AG09309 (cell line): ENCODE measurements at regions not wholly inside any gene's neighbourhood (a gene's known extent, or its start where the extent isn't known, plus 50 kb on each side); places are given as distances from the start of the nearest gene placed in this dataset.

Experiments used
- DNase-seq: peaks from one replicate; pipeline ENCODE4 v3.0.0-alpha.2; 2010; ENCODE audit warnings: low read depth
- H3K4me3 ChIP-seq: 2 replicates; pipeline ENCODE4 v1.5.1; 2011; ENCODE audit warnings: mild to moderate bottlenecking, low read depth, low read length, moderate library complexity; ENCODE audit not compliant: control insufficient read depth
- TF ChIP-seq, protein P1 (sequence below): IDR thresholded peaks from 2 replicates; pipeline ENCODE4 v1.5.1; 2011; ENCODE audit warnings: mild to moderate bottlenecking, low read depth, low read length, inconsistent platforms; ENCODE audit not compliant: insufficient read depth, control insufficient read depth; ENCODE audit errors: missing control alignments

DNA sequence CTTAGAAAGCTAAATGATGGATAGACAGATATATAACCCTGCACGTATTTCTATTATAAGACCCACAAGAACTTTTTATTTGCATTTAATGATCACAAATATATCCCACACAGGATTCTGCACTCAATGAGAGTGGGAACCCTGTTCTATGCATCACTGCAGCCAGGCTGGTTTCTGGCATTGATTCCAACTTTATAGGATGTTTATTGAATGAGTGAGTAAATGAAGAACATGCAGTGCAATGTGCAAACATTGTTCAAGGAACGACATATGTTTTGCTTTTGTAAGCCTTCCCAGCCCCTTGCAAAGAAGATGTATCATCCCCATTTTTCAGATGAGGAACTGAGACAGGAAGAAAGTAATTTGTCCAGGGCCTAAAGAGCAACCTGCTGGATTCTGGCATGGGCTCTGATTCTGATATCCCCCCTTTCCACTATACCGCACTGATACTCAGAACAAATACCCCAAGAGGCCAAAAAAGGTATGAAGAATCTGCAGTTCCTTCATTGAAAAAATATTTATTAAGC is 246.3 kb downstream of the LACC1 start:
- TF ChIP-seq, protein P1, sequence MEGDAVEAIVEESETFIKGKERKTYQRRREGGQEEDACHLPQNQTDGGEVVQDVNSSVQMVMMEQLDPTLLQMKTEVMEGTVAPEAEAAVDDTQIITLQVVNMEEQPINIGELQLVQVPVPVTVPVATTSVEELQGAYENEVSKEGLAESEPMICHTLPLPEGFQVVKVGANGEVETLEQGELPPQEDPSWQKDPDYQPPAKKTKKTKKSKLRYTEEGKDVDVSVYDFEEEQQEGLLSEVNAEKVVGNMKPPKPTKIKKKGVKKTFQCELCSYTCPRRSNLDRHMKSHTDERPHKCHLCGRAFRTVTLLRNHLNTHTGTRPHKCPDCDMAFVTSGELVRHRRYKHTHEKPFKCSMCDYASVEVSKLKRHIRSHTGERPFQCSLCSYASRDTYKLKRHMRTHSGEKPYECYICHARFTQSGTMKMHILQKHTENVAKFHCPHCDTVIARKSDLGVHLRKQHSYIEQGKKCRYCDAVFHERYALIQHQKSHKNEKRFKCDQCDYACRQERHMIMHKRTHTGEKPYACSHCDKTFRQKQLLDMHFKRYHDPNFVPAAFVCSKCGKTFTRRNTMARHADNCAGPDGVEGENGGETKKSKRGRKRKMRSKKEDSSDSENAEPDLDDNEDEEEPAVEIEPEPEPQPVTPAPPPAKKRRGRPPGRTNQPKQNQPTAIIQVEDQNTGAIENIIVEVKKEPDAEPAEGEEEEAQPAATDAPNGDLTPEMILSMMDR: no peak
- no peak for DNase-seq
- H3K4me3 ChIP-seq: no peak overlapping the region

DNA sequence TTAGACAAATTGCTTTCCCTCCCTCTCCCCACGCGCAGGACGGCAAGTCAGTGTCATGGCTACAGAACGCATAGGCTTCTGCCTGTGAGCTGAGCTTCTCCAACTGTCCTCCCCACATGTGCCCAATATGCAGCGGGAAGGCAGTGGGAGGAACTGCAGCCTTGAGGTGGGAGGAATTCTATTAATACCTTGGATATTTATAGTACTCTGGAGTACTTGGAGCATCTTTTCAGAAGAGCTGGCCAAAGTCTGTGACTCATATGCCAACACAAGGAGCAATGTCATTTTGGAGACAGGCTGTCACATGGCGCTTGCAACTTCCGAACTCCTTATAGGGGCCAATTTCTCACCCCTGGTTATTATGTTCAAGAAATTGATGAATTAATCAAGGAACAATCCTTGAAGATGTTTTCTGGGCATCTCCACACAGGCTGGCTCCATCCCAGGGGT is 245.0 kb upstream of the SERP2 start:
- TF ChIP-seq, protein P1: no peak
- no peak overlapping the region for H3K4me3 ChIP-seq
- no peak for DNase-seq

DNA sequence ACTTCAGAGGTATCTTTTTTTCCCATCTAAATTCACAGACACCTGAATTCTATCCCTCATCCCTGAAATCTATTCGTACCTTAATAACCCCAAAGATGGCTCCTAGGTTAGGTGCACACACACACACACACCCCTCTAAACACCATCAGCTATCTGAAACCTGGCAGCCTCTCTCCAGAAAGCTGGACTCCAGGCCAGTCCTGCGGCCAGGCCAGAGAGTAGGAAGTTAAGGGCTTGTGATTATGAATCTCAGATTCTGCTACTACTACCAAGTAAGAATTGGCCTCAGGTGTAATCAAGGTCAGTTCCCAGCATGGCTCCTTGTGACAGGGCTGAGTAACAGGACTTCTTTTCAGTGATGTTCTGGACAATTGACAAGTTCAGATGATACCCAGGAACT is 244.2 kb upstream of the SERP2 start:
- DNase-seq: no peak
- TF ChIP-seq, protein P1: no peak
- no peak overlapping the region for H3K4me3 ChIP-seq

DNA sequence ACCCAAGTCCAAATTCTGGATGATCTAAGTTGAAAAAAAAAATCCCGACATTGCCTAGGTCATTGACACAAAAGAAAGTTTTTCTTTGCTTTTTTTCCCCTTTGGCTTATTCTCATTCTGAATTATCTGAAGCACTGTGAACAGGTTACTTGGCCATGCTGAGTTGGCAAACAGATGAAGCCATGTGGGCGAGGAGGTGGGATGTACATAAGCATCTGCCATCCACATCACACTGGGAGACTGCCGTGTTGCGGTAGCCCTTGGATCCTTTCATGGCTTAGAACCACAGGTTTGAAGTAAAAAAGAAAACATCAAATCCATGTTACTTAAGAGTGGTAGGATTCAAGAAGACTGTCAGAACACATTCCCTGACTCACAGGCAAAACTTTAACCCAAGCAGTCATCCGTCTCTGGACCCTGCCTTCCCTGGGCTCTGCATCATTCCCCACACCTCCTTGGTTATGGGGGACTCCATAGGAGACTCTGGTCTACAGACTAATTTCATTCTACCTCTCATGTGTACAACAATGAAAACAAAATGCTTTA is 242.5 kb upstream of the SERP2 start:
- no peak overlapping the region for H3K4me3 ChIP-seq
- TF ChIP-seq, protein P1: no peak
- DNase-seq: no peak

DNA sequence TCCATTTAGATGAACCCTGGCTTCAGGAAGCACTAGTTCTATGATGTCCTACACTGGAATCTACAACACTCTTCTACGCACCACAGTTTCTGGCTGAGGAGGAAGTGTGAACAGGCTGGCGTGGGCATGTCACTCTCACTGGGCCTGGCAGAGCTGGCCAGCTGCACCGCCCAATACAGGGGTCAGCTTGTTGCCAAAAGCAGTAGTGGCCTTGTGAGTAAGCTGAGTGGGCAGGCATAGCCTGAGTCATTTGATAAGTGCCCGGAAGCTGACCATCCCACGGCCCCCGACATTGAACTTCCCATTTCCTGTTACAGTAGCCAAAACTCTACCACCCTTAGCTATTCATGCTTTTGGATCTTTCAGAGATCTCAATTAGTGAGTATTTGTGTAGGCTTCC is 240.9 kb upstream of the SERP2 start:
- H3K4me3 ChIP-seq: no peak overlapping the region
- no peak for DNase-seq
- TF ChIP-seq, protein P1: no peak

DNA sequence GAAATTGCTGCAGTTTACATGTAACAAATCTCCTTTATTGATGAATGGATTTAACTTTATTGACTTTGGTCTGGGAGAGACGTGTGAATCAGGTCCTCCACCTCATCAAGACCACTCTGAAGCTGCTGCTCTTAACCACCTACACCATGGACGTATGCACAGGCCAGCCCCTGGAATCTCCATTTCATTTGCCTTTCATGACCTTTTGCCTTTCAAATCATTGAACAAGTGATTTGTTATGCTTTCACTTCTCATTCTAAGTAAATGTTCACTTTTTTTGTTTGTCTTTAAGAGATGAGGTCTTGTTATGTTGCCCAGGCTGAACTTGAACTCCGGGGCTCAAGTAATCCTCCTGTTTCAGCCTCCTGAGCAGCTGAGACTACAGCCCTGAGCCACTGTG is 240.0 kb upstream of the SERP2 start:
- DNase-seq: no peak
- TF ChIP-seq, protein P1: no peak
- no peak overlapping the region for H3K4me3 ChIP-seq

DNA sequence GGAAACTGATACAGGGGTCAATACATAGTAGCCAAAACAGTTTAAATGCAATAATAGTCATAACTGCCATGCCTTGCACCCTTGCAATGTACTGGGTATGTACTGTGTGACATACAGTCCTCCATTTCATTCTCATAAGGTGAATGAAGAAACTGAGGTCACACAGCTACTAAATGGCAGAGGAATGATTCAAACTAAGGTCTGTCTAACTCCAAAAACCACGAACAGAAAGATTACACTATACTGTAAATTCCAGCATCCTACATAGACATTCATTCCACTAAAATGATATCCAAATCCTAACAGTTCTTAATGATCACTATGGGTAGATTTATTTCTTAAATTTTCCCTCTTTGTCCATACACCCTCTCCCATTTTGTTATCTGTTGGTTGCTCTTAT is 238.1 kb upstream of the SERP2 start:
- no peak for DNase-seq
- TF ChIP-seq, protein P1: no peak
- no peak overlapping the region for H3K4me3 ChIP-seq
